GM23338 (cell line): ENCODE measurements at regions not wholly inside any gene's neighbourhood (a gene's known extent, or its start where the extent isn't known, plus 50 kb on each side); places are given as distances from the start of the nearest gene placed in this dataset.

ENCODE experiments used
- CREB1 ChIP-seq: fragments of 250-450 bp; sonication (Bioruptor Pico); IDR thresholded peaks from 2 replicates; pipeline ENCODE4 v1.5.0; 2020; ENCODE audit warnings: low read depth, mild to moderate bottlenecking, moderate library complexity
- CTCF ChIP-seq, 2 experiments: fragments of 200-600 bp in 1 of 2; sonication (generic) in 1 of 2; conservative IDR thresholded peaks; 2 replicates each; pipeline versions ENCODE4 v1.5.1 to v1.6.1; 2016 to 2017; ENCODE audit warnings: antibody characterized with exemption in 2 of 2, low read depth in 2 of 2, mild to moderate bottlenecking in 2 of 2, moderate library complexity in 1 of 2
- ETS1 ChIP-seq: IDR thresholded peaks from 2 replicates; pipeline ENCODE4 v1.6.1; 2016; ENCODE audit warnings: antibody characterized with exemption
- EZH2 ChIP-seq: fragments of 200-600 bp; sonication (generic); IDR thresholded peaks from one replicate; pipeline ENCODE4 v1.8.0; 2017; ENCODE audit warnings: antibody characterized with exemption, mild to moderate bottlenecking, low read depth; ENCODE audit not compliant: unreplicated experiment
- EZH2phosphoT487 ChIP-seq: fragments of 200-600 bp; sonication (generic); IDR thresholded peaks from one replicate; pipeline ENCODE4 v1.8.1; 2018; ENCODE audit warnings: antibody characterized with exemption; ENCODE audit not compliant: unreplicated experiment
- NANOG ChIP-seq: IDR thresholded peaks from 2 replicates; pipeline ENCODE4 v1.6.1; 2016; ENCODE audit warnings: antibody characterized with exemption, borderline replicate concordance
- REST ChIP-seq: IDR thresholded peaks from one replicate; pipeline ENCODE4 v1.6.1; 2018; ENCODE audit warnings: antibody characterized with exemption; ENCODE audit not compliant: unreplicated experiment
- STAT1 ChIP-seq: IDR thresholded peaks from one replicate; pipeline ENCODE4 v1.6.1; 2016; ENCODE audit warnings: antibody characterized with exemption; ENCODE audit not compliant: unreplicated experiment
- ZNF462 ChIP-seq: fragments of 250-450 bp; sonication (Bioruptor Pico); IDR thresholded peaks from 2 replicates; pipeline ENCODE4 v1.5.0; 2020; ENCODE audit warnings: mild to moderate bottlenecking, moderate library complexity

GRCh38 chr1:244211559-244211944 is 160.5 kb downstream of the ZBTB18 start (continued):
- TF ChIP-seq ZNF462 (CRISPR knock-in tag): no peak
- TF ChIP-seq EZH2: no peak
- no peak for TF ChIP-seq REST
- no peak for TF ChIP-seq STAT1
- TF ChIP-seq NANOG: no peak
- no peak for TF ChIP-seq ETS1
- TF ChIP-seq EZH2phosphoT487: no peak
- no peak for TF ChIP-seq CTCF (conservative IDR thresholded peaks at IDR 0.05; ENCODE audit: low read depth in 2 of 2)
- no peak for TF ChIP-seq CREB1
